ENCODE measurements at regions not wholly inside any gene's neighbourhood (a gene's known extent, or its start where the extent isn't known, plus 50 kb on each side); places are given as distances from the start of the nearest gene placed in this dataset.
A peak's percentile ranks its signal among the peaks of the same experiment; 100 is the strongest.

DNA sequence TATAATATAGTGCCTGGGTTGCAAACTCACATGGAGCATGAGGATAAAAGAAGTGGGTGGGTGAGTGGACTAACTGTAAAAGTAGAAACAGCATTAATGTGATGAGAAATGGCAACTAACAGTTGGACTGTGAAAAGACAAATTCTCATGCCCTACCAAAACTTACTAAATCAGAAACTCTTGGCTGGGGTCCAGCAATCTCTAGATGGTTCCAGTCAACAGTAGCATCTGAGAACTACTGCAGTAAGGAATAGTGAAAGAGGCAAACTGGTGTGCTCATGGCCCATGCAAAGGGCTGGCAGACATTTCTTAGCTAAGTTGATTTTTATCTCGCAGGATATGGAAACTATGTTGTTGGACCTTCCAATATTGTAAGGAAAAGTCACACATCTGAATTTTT, 150.3 kb downstream of the PIK3R1 start:
- no peak overlapping the region for H3K4me3 ChIP-seq (ENCODE audit: control insufficient read depth, low read depth, low read length)
- TF ChIP-seq, protein P1, sequence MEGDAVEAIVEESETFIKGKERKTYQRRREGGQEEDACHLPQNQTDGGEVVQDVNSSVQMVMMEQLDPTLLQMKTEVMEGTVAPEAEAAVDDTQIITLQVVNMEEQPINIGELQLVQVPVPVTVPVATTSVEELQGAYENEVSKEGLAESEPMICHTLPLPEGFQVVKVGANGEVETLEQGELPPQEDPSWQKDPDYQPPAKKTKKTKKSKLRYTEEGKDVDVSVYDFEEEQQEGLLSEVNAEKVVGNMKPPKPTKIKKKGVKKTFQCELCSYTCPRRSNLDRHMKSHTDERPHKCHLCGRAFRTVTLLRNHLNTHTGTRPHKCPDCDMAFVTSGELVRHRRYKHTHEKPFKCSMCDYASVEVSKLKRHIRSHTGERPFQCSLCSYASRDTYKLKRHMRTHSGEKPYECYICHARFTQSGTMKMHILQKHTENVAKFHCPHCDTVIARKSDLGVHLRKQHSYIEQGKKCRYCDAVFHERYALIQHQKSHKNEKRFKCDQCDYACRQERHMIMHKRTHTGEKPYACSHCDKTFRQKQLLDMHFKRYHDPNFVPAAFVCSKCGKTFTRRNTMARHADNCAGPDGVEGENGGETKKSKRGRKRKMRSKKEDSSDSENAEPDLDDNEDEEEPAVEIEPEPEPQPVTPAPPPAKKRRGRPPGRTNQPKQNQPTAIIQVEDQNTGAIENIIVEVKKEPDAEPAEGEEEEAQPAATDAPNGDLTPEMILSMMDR (conservative IDR thresholded peaks at IDR 0.05; ENCODE audit: control insufficient read depth, insufficient read depth, low read depth, low read length) = no peak
- DNase-seq (ENCODE audit: low read depth) = no peak

DNA sequence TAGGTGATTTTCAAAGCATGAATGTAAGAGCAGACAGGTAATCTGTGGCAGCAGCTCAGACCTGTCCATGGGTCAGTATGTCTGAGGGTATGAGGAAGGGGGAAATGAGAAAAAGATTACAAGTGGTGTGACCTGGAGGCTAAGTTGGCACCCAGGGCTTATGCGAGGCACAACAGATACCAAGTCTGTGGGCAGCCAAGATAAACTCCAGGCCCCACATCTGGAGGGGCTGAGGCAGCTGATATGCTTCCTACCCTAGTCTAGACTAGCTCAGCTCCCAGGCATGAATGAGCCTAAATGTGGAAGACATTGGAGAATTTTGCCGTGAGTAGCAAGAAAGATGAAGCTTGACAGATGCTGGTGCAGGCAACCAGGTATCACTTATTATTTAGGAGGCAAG, 151.7 kb downstream of the PIK3R1 start:
- DNase-seq (ENCODE audit: low read depth) = no peak
- TF ChIP-seq, protein P1 (conservative IDR thresholded peaks at IDR 0.05; ENCODE audit: control insufficient read depth, insufficient read depth, low read depth, low read length) = no peak

DNA sequence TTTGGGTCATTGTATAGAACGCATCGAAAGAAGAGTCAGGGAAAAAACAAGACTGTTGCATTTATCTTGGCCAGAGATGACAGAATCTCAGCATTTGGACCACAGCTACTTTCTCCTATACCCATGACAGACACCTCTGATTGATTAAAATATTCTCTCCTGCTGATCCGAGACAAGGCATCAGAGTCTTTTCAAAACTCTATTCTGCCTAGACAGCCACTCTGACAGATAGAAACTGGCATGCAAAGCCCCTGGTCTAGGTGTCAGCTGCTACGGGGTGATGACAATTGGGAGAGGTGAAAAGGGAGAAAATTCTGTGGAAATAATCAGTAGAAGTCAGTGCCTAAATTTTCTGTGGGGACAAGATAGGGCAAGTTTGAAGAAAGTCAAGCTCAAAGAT, 152.2 kb downstream of the PIK3R1 start:
- DNase-seq (ENCODE audit: low read depth) = no peak
- TF ChIP-seq, protein P1 (conservative IDR thresholded peaks at IDR 0.05; ENCODE audit: control insufficient read depth, insufficient read depth, low read depth, low read length) = no peak
- no peak overlapping the region for H3K4me3 ChIP-seq (ENCODE audit: control insufficient read depth, low read depth, low read length)

More for the DNA sequence above, 151.7 kb downstream of the PIK3R1 start:
- no peak overlapping the region for H3K4me3 ChIP-seq (ENCODE audit: control insufficient read depth, low read depth, low read length)

DNA sequence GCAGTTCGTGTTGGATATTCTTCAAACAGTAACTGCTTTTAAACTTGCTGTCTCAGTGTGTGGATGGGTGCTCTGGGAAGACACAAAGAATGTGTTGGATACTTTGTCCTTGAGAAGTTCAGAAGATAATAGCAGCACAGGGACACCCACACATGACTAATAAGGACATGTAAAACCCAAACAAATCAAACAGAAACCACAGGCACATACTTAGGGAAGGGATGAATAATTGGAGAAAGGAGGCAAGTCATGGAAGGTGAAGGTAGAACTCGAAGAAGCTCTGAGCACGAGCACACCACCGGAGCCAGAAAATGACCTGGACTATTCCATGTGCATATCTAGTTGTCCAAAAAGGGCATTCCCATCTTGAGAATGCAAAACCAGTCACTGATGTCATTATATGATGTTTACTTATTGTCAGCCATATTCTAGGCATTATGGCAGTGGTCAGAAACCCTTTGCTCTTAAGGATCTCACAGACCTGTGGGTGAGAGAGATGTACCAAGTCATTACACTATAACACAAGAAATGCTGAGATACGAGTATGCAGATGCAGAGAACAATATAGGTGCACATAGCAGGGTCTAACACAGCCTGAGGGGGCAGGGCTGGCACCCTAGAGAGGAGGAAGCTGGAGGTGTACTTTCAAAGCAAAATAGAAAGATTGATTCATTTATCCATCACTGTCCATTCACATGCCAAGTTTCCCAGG, 152.9 kb downstream of the PIK3R1 start:
- peak; percentile 53 for DNase-seq (ENCODE audit: low read depth)
- no peak overlapping the region for H3K4me3 ChIP-seq (ENCODE audit: control insufficient read depth, low read depth, low read length)
- TF ChIP-seq, protein P1 (conservative IDR thresholded peaks at IDR 0.05; ENCODE audit: control insufficient read depth, insufficient read depth, low read depth, low read length) = no peak

DNA sequence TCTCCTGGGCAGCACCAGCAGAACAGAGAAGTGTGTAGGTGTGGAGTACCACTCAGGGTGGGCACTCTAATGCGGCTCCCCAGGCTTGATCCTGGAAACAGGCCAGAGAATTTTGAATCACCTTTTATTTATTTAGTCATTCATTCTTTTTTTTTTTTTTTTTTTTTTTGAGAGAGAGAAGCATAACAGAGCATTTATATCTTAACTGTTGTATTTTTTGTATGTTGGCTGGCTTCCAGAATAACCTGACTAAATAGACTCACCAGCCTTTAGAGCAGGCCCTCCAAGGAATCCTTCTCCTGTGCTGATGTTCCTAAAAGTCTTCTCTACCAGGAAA, 153.4 kb downstream of the PIK3R1 start:
- TF ChIP-seq, protein P1 (conservative IDR thresholded peaks at IDR 0.05; ENCODE audit: control insufficient read depth, insufficient read depth, low read depth, low read length) = no peak
- H3K4me3 ChIP-seq (ENCODE audit: control insufficient read depth, low read depth, low read length) = no peak overlapping the region
- DNase-seq (ENCODE audit: low read depth) = peak; percentile 26

DNA sequence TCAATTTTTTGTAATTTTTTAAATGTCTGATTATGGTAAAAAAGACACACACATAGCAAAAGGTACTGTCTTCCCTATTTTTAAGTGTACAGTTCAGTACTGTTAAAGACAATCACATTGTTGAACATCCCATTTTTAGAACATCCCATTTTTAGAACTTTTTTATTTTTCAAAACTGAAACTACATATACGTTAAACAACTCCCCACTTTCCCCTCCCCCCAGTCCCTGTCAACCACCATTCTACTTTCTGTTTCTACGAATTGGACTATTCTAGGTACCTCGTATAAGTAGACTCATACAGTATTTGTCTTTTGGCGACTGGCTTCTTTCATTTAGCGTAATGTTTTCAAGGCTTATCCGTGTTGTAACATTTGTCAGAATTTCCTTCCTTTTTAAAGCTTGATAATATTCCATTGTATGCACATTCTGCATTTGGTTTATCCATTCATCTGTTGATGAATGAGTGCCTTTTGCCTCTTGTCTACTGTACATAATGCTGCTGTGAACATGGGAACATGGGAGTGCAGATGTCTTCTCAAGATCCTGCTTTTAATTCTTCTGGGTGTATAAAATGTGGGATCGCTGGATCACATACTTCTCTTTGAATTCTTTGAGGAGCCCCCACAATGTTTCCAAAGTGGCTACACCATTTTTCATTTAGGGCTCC, 154.0 kb downstream of the PIK3R1 start:
- TF ChIP-seq, protein P1 (conservative IDR thresholded peaks at IDR 0.05; ENCODE audit: control insufficient read depth, insufficient read depth, low read depth, low read length) = no peak
- H3K4me3 ChIP-seq (ENCODE audit: control insufficient read depth, low read depth, low read length) = no peak overlapping the region
- DNase-seq (ENCODE audit: low read depth) = no peak
